Ishikawa (cell line): ENCODE measurements at regions not wholly inside any gene's neighbourhood (a gene's known extent, or its start where the extent isn't known, plus 50 kb on each side); places are given as distances from the start of the nearest gene placed in this dataset.

Source experiments
- FOXM1 ChIP-seq: IDR thresholded peaks from 2 replicates; pipeline ENCODE4 v1.6.1; 2012; ENCODE audit warnings: low read depth, borderline replicate concordance
- TEAD4 ChIP-seq: IDR thresholded peaks from 2 replicates; pipeline ENCODE4 v1.6.1; 2012

GRCh38 chr1:203402629-203403337, 51.9 kb upstream of the FMOD start:
- TF ChIP-seq FOXM1: no peak
- no peak for TF ChIP-seq TEAD4
